ENCODE measurements at regions not wholly inside any gene's neighbourhood (a gene's known extent, or its start where the extent isn't known, plus 50 kb on each side); places are given as distances from the start of the nearest gene placed in this dataset.

GRCh38 chr10:78148961-78149612, 115.4 kb downstream of the RPS24 start:
- TF ChIP-seq CTCF (IDR thresholded peaks at IDR 0.05): no peak
- TF ChIP-seq POLR2AphosphoS5 (IDR thresholded peaks at IDR 0.05): no peak
- no peak for TF ChIP-seq POLR2A (IDR thresholded peaks at IDR 0.05)

Data from suprapubic skin (tissue), 4 donors.